GM04504 (cell line): ENCODE measurements at regions not wholly inside any gene's neighbourhood (a gene's known extent, or its start where the extent isn't known, plus 50 kb on each side); places are given as distances from the start of the nearest gene placed in this dataset.

Experiments
- DNase-seq: peaks from one replicate; pipeline ENCODE4 v3.0.0-alpha.2; 2012; ENCODE audit warnings: low read depth

GRCh38 chr3:177513815-177514610 lies 316.7 kb upstream of the TBL1XR1 start:
- DNase-seq, result no peak

GRCh38 chr3:177514611-177515499 lies 317.6 kb upstream of the TBL1XR1 start:
- no peak for DNase-seq

- DNase-seq, result no peak
Measured at GRCh38 chr3:177515786-177516157, 318.5 kb upstream of the TBL1XR1 start.

GRCh38 chr3:177516158-177517011 lies 319.1 kb upstream of the TBL1XR1 start:
- DNase-seq, result peak; percentile 10

DNA sequence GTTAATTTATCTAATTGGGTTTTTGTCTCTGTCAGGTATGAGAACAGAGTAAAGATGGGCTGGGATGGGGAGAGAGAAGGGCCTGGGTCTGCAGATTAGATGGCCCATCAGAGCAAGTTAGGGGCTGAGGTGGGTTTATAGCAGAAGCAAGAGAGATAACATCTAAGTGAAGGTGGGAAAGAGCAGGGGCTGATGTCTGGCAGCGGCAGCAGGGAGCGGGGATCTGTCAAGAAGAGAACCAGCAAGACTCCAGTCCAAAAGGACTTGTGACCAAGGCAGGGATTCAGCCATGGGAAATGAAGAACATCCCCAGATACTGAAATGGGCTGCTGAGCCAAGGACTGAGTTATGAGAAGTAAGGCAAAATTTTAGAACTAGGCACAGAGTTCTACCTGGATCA lies 320.6 kb upstream of the TBL1XR1 start:
- no peak for DNase-seq

- DNase-seq, result no peak
Measured at GRCh38 chr3:177519588-177519987, 322.3 kb upstream of the TBL1XR1 start.

DNA sequence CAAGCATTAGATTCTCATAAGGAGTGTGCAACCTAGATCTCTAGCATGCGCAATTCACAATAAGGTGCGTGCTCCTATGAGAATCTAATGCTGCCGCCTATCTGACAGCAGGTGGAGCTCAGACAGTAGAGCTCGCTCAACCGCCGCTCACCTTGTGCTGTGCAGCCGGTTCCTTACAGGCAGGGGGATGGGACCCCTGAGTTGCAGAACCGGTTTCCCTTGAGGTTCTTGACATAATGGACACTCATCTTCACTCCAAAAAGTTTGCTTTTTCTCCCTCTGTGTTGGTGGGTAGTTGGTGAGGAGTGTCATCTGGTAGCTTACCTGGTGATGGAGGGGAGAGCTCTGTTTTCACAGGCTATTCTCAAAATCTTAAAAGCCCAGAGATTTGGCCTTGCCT lies 324.0 kb upstream of the TBL1XR1 start:
- no peak for DNase-seq

DNA sequence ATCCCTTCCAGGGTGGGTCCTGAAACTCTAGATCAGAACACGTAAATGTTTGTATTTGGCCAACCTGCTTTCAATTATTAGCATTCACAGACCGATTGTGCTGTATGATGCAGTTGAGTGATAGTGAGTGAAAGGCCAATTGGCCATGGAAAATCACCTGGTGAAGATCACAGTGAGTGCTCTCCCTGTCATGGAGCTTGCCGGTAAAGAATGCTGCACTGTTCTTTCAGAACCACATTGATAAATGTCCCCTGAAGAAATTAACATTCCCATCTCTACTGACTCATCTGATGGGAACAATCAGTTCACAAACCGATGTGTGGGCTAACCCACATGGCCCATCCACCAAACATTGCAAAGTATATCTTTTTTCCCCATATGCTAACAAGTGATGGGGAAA lies 324.8 kb upstream of the TBL1XR1 start:
- no peak for DNase-seq

- DNase-seq, result no peak
Measured at GRCh38 chr3:177523067-177523675, 325.9 kb upstream of the TBL1XR1 start.

DNA sequence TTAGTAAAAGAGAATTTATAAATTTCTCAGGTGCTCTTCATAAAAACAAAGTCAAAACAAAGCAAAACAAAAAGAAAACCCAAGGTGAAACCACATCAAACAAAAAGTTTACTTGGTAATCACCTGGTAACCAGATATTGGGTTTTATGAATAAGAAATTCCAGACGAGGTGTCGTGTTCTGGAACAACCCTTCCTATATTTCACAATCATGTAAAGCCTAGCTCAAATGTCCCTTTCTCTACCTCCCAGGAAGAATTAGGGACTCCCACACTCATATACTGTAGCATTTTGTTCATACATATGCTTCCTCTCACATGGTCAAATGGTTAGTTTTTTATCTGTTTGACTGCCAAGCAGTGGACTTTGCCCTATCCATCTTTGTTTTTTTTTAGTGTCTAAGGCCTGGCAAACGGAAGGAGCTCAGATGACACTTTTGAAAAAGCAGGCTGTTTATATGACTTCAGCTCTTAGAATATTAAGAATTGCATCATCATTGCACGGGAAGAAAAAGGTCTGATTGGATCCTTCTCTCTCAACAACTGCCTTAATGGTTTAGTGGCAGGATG lies 326.7 kb upstream of the TBL1XR1 start:
- no peak for DNase-seq

- no peak for DNase-seq
Measured at GRCh38 chr3:177524742-177525141, 327.5 kb upstream of the TBL1XR1 start.

DNA sequence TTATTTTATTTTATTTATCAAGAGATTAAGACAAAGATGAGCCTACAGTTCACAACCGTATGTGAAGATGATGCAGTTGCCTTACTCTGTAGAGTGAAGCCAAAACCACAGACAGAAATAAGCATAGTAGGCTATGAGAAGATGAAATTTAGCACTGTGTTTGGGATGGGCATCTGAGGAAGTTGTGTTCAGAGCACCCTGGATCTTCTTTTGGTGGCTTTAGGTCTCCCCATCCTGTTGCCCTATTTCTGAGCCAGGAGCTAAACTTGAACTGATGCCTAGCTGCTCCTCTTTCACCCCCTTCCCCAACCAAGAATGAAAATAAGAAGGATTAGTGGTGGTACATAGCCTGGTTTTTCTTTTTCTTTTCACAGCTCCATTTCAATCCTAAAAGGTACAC lies 328.1 kb upstream of the TBL1XR1 start:
- DNase-seq, result no peak

GRCh38 chr3:177525987-177526712 lies 328.9 kb upstream of the TBL1XR1 start:
- peak; percentile 58 for DNase-seq

DNA sequence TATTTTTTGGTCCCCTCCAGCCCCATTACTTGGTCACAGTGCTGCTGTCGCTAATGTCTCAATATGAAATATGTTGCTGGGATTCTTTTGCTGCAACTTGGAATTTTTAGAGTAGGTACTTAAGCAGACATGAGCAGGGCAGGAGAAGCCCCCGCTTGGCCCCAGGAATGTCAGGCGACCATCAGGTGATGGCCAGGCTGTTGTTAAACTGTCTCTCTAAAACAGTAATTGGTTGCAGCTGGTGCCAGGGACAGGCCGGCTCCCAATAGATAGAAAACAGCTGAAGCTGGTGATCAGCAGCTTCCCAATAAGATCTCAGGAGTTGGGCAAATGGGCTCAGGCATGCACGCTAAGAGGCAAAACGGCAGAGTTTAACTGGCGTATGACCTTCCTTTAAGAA lies 329.9 kb upstream of the TBL1XR1 start:
- no peak for DNase-seq

- no peak for DNase-seq
Measured at GRCh38 chr3:177528306-177529070, 331.2 kb upstream of the TBL1XR1 start.

- no peak for DNase-seq
Measured at GRCh38 chr3:177529071-177529550, 331.8 kb upstream of the TBL1XR1 start.

DNA sequence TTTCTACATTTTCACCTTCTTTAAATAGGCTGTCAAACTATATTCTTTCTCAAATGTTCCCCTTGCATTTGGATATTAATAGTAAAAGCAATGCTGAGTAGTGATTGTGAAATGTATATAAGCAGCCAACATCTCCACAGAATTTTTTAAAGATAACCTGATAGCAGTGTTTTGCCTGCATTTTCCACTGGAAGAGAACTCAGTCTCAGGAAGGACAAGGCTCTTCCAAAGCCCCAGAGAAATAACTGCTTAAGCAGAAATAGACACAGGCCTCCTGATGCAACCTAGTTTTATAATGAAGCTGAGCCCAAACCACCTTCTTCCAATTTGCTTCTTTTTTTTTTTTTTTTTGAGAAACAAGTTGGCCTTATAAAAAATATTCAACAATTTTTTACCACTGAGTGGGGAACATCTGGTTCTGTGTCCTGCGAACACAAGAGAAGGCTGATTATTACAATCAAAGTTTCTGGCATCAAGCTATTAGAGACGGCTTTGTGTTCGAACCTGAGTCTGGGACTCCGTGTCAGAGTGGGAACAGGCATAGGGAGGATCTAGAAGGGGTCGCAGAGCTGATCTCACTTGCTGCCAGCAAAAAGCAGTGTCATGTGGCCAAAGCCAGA lies 332.5 kb upstream of the TBL1XR1 start:
- no peak for DNase-seq

GRCh38 chr3:177530908-177531307 lies 333.6 kb upstream of the TBL1XR1 start:
- no peak for DNase-seq

DNA sequence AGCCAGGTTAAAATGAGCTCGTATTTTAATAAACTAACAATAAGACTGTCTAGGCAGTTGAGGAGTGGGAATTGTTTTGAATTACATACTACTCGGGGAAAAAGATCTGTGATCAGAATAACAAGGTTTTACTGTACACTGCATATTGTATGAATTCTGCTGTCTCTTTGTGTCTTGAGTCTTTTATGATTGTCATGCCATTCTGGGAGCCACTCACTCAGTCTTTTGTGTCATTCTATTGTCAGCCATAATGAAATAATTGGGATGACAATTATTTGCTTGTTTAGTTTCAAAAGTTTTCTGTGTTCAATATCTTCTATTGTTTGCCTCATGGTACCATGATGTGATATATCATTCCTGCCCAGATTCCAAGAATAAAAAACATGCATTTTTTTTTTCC lies 339.6 kb upstream of the TBL1XR1 start:
- DNase-seq, result no peak
